ENCODE measurements at regions not wholly inside any gene's neighbourhood (a gene's known extent, or its start where the extent isn't known, plus 50 kb on each side); places are given as distances from the start of the nearest gene placed in this dataset.

- TF ChIP-seq EZH2phosphoT487 (IDR thresholded peaks at IDR 0.05; ENCODE audit: borderline replicate concordance, low read length) (no peak), CTCF (IDR thresholded peaks at IDR 0.05; ENCODE audit: low read depth, low read length, poor library complexity, severe bottlenecking) (no peak)
Measured at GRCh38 chr14:22405201-22405600, 183.8 kb downstream of the DAD1 start.

Data from DOHH2 (cell line).